Left lung (tissue), 4 donors: ENCODE measurements at regions not wholly inside any gene's neighbourhood (a gene's known extent, or its start where the extent isn't known, plus 50 kb on each side); places are given as distances from the start of the nearest gene placed in this dataset.

Source experiments
- ATAC-seq: fragments of 200-7000 bp; cut with Tn5 transposase; one replicate; pipeline ENCODE4 v1.9.1; 2020; ENCODE audit warnings: moderate library complexity
- DNase-seq, 4 donors: peaks; one replicate each; pipeline ENCODE4 v3.0.0-alpha.2; 2013 to 2020
- H3K27ac ChIP-seq, 2 donors: fragments of 200-600 bp; sonication (generic) in 1 of 2; one replicate each; pipeline versions ENCODE4 v1.5.0 to v1.8.0; 2020 to 2021
- H3K27me3 ChIP-seq, 2 donors: fragments of 200-600 bp; sonication (generic) in 1 of 2; one replicate each; pipeline versions ENCODE4 v1.5.0 to v1.8.0; 2020 to 2021
- H3K36me3 ChIP-seq, 2 donors: fragments of 200-600 bp; sonication (generic) in 1 of 2; one replicate each; pipeline versions ENCODE4 v1.5.0 to v1.8.0; 2020 to 2021
- H3K4me1 ChIP-seq, 2 donors: fragments of 200-600 bp; one replicate each; pipeline ENCODE4 v1.8.0; 2021
- H3K4me3 ChIP-seq, 2 donors: fragments of 200-600 bp; sonication (generic) in 1 of 2; one replicate each; pipeline versions ENCODE4 v1.5.0 to v1.8.0; 2020 to 2021; ENCODE audit warnings: mild to moderate bottlenecking in 1 of 2
- H3K9me3 ChIP-seq, 2 donors: fragments of 200-600 bp; sonication (generic) in 1 of 2; one replicate each; pipeline versions ENCODE4 v1.5.0 to v1.8.0; 2020 to 2021
- CTCF ChIP-seq, 2 donors: fragments of 200-600 bp; sonication (generic) in 1 of 2; IDR thresholded peaks; one replicate each; pipeline versions ENCODE4 v1.5.0 to v1.8.0; 2021; ENCODE audit warnings: antibody characterized with exemption in 2 of 2
- intact Hi-C, 2 donors: fragments of 100-400 bp; cut with DNase I; formaldehyde crosslinking; loops; one replicate each; pipeline versions ENCODE4 v1.11.2 to v1.14.2; 2022
- donor health status: DM: no; HTN: yes; CAD: no.
- donor health status: DM: no; HTN: no; CAD: no.

- peak in 2 of 4 donors; percentile 77 to 84 for DNase-seq
- no peak overlapping the region for H3K4me3 ChIP-seq
- H3K27me3 ChIP-seq: no peaks in the 10 kb centered on the region
- peaks cover 0 to 9% of the 10 kb centered on the region in 2 donors for H3K9me3 ChIP-seq
- no peak overlapping the region for H3K27ac ChIP-seq
- H3K4me1 ChIP-seq: peaks cover 0 to 3% of the 10 kb centered on the region in 2 donors
- ATAC-seq: no peak
- H3K36me3 ChIP-seq: no peaks in the 10 kb centered on the region
- no peak for TF ChIP-seq CTCF (IDR thresholded peaks at IDR 0.05)
- intact Hi-C loops: loop anchor here in 1 of 2 donors (5.0 kb wide), 1 partner anchor 254 kb away; no protein-coding TSS in a partner anchor
Measured at GRCh38 chr4:183843248-183843671, 61.8 kb upstream of the STOX2 start.

GRCh38 chr4:183846951-183847350 lies 58.2 kb upstream of the STOX2 start:
- Histone ChIP-seq H3K27me3 (no peaks in the 10 kb centered on the region), H3K9me3 (peaks cover 0 to 9% of the 10 kb centered on the region in 2 donors), H3K4me3 (no peak overlapping the region), H3K36me3 (no peaks in the 10 kb centered on the region), H3K27ac (no peak overlapping the region), H3K4me1 (no peaks in the 10 kb centered on the region)
- no peak for ATAC-seq
- TF ChIP-seq CTCF (IDR thresholded peaks at IDR 0.05): no peak
- intact Hi-C loops: no loop called here
- no peak for DNase-seq

- intact Hi-C loops: no loop called here
- Histone ChIP-seq H3K27me3 (no peaks in the 10 kb centered on the region), H3K36me3 (no peaks in the 10 kb centered on the region), H3K27ac (no peak overlapping the region), H3K4me1 (no peaks in the 10 kb centered on the region), H3K9me3 (peaks cover 0 to 9% of the 10 kb centered on the region in 2 donors), H3K4me3 (no peak overlapping the region)
- DNase-seq (no peak), ATAC-seq (peak; percentile 52)
- no peak for TF ChIP-seq CTCF (IDR thresholded peaks at IDR 0.05)
Measured at GRCh38 chr4:183848805-183849204, 56.3 kb upstream of the STOX2 start.

- no peak for TF ChIP-seq CTCF (IDR thresholded peaks at IDR 0.05)
- ATAC-seq: no peak
- no peaks in the 10 kb centered on the region for H3K9me3 ChIP-seq
Measured at GRCh38 chr4:183852910-183853547, 52.1 kb upstream of the STOX2 start.

GRCh38 chr4:183853548-183853940 lies 51.6 kb upstream of the STOX2 start:
- H3K27ac ChIP-seq: no peak overlapping the region
- H3K4me3 ChIP-seq: no peak overlapping the region
- H3K9me3 ChIP-seq: no peaks in the 10 kb centered on the region
- ATAC-seq: no peak
- intact Hi-C loops: no loop called here
- H3K36me3 ChIP-seq: no peaks in the 10 kb centered on the region
- no peaks in the 10 kb centered on the region for H3K27me3 ChIP-seq
- no peaks in the 10 kb centered on the region for H3K4me1 ChIP-seq
- DNase-seq: no peak
- TF ChIP-seq CTCF (IDR thresholded peaks at IDR 0.05): no peak

More at GRCh38 chr4:183852910-183853547, 52.1 kb upstream of the STOX2 start:
- intact Hi-C loops: no loop called here
- Histone ChIP-seq H3K27ac (no peak overlapping the region), H3K36me3 (no peaks in the 10 kb centered on the region), H3K4me3 (no peak overlapping the region), H3K27me3 (no peaks in the 10 kb centered on the region), H3K4me1 (no peaks in the 10 kb centered on the region)
- DNase-seq: no peak
